PC-9 (cell line): ENCODE measurements at regions not wholly inside any gene's neighbourhood (a gene's known extent, or its start where the extent isn't known, plus 50 kb on each side); places are given as distances from the start of the nearest gene placed in this dataset.

Experiments
- BruUV-seq: library from RNA; stranded (reverse); fragments of 400-500 nt; replicated peaks from 2 replicates; lab custom pipeline; 2021; lab: Mats Ljungman, UMichigan
- CTCF ChIA-PET: fragments of 300-600 bp; sonication (Branson Sonifier 250); formaldehyde crosslinking; loops from one replicate; lab custom pipeline; 2022; ENCODE audit warnings: antibody characterized with exemption; lab: Charles Lee
- POLR2A ChIA-PET: fragments of 300-600 bp; sonication (Branson Sonifier 250); formaldehyde crosslinking; loops from one replicate; lab custom pipeline; 2022; ENCODE audit warnings: antibody characterized with exemption; ENCODE audit not compliant: unreplicated experiment; lab: Charles Lee
- DNase-seq, 2 experiments: peaks; one replicate each; pipeline versions ENCODE4 v3.0.0 to v3.0.0-alpha.2; 2015 to 2022; ENCODE audit warnings: mixed read lengths in 1 of 2
- H2AFZ ChIP-seq: fragments of 200-600 bp; sonication (generic); 2 replicates; pipeline ENCODE4 v1.8.1; 2017; ENCODE audit warnings: antibody characterized with exemption
- H3F3A ChIP-seq: fragments of 200-600 bp; sonication (generic); 2 replicates; pipeline ENCODE4 v1.8.1; 2017; ENCODE audit warnings: antibody characterized with exemption, mild to moderate bottlenecking, low read depth; ENCODE audit not compliant: insufficient read depth
- H3K27ac ChIP-seq: fragments of 200-600 bp; sonication (generic); 2 replicates; pipeline ENCODE4 v1.6.1; 2016; ENCODE audit warnings: mixed run types
- H3K27me3 ChIP-seq: fragments of 200-600 bp; sonication (generic); 2 replicates; pipeline ENCODE4 v1.6.1; 2016; ENCODE audit warnings: low read depth, mixed run types; ENCODE audit not compliant: insufficient read depth
- H3K36me3 ChIP-seq: fragments of 200-600 bp; sonication (generic); 2 replicates; pipeline ENCODE4 v1.6.1; 2016; ENCODE audit warnings: low read depth, mixed run types
- H3K4me1 ChIP-seq: fragments of 200-600 bp; sonication (generic); replicated peaks from 2 replicates; pipeline ENCODE4 v1.6.1; 2016; ENCODE audit warnings: mixed run types; ENCODE audit not compliant: insufficient read depth
- H3K4me2 ChIP-seq: fragments of 200-600 bp; sonication (generic); 2 replicates; pipeline ENCODE4 v1.6.1; 2017; ENCODE audit warnings: mixed run types
- H3K4me3 ChIP-seq: fragments of 200-600 bp; sonication (generic); 2 replicates; pipeline ENCODE4 v1.6.1; 2016; ENCODE audit warnings: mixed run types
- H3K79me2 ChIP-seq: fragments of 200-600 bp; sonication (generic); 2 replicates; pipeline ENCODE4 v1.6.1; 2017; ENCODE audit warnings: low read depth, mixed run types
- H3K9me2 ChIP-seq: fragments of 200-600 bp; sonication (generic); 2 replicates; pipeline ENCODE4 v1.8.1; 2017; ENCODE audit warnings: mild to moderate bottlenecking; ENCODE audit not compliant: insufficient read depth
- H3K9me3 ChIP-seq: fragments of 200-600 bp; sonication (generic); 2 replicates; pipeline ENCODE4 v1.8.1; 2016; ENCODE audit warnings: low read depth; ENCODE audit not compliant: insufficient read depth
- H4K20me1 ChIP-seq: fragments of 200-600 bp; sonication (generic); 2 replicates; pipeline ENCODE4 v1.8.1; 2017; ENCODE audit not compliant: insufficient read depth
- CTCF ChIP-seq: fragments of 200-600 bp; sonication (generic); conservative IDR thresholded peaks from 2 replicates; pipeline ENCODE4 v1.6.1; 2017; ENCODE audit warnings: mixed run types, antibody characterized with exemption, mild to moderate bottlenecking, moderate library complexity
- EZH2 ChIP-seq: fragments of 200-600 bp; sonication (generic); IDR thresholded peaks from 2 replicates; pipeline ENCODE4 v1.8.0; 2017; ENCODE audit warnings: antibody characterized with exemption, low read depth
- intact Hi-C: fragments of 100-400 bp; cut with micrococcal nuclease; formaldehyde crosslinking; loops from one replicate; pipeline ENCODE4 v1.10.0; 2022; ENCODE audit not compliant: unreplicated experiment

GRCh38 chr1:163885510-163885909 lies 563.8 kb downstream of the NUF2 start:
- H3K9me3 ChIP-seq, result no peaks in the 10 kb centered on the region
- no peak overlapping the region for H3K4me3 ChIP-seq
- DNase-seq, result no peak
- ChIA-PET POLR2A (no interaction called here), CTCF (no interaction called here)
- H3K4me1 ChIP-seq, result no peaks in the 10 kb centered on the region
- no peak overlapping the region for H3K27ac ChIP-seq
- H3K4me2 ChIP-seq, result no peak overlapping the region
- BruUV-seq, result no TSS peak
- no peak overlapping the region for H2AFZ ChIP-seq
- no peaks in the 10 kb centered on the region for H3K79me2 ChIP-seq
- no peaks in the 10 kb centered on the region for H3K36me3 ChIP-seq
- H3K27me3 ChIP-seq, result no peaks in the 10 kb centered on the region
- H3F3A ChIP-seq, result no peaks in the 10 kb centered on the region
- no peaks in the 10 kb centered on the region for H4K20me1 ChIP-seq
- TF ChIP-seq EZH2, result no peak
- no peak for TF ChIP-seq CTCF
- intact Hi-C loops, result no loop called here
- 0 out of 2 replicates have a peak, but pooled peaks cover 4% of the 10 kb centered on the region for H3K9me2 ChIP-seq

GRCh38 chr1:163896001-163896400 lies 574.2 kb downstream of the NUF2 start:
- Histone ChIP-seq H3K79me2 (no peaks in the 10 kb centered on the region), H3F3A (no peaks in the 10 kb centered on the region), H3K4me1 (no peaks in the 10 kb centered on the region), H2AFZ (no peak overlapping the region), H4K20me1 (no peaks in the 10 kb centered on the region), H3K4me2 (no peak overlapping the region), H3K36me3 (no peaks in the 10 kb centered on the region), H3K9me3 (no peaks in the 10 kb centered on the region), H3K27me3 (no peaks in the 10 kb centered on the region), H3K27ac (no peak overlapping the region), H3K4me3 (no peak overlapping the region), H3K9me2 (no peaks in the 10 kb centered on the region)
- intact Hi-C loops, result no loop called here
- CTCF ChIA-PET, result no interaction called here
- DNase-seq, result no peak
- POLR2A ChIA-PET, result no interaction called here
- no TSS peak for BruUV-seq
- TF ChIP-seq CTCF (no peak), EZH2 (no peak)

GRCh38 chr1:163897412-163898155 lies 575.8 kb downstream of the NUF2 start:
- Histone ChIP-seq H3K27ac (no peak overlapping the region), H3K4me2 (no peak overlapping the region), H3K9me3 (no peaks in the 10 kb centered on the region), H3K27me3 (no peaks in the 10 kb centered on the region), H2AFZ (no peak overlapping the region), H3K36me3 (no peaks in the 10 kb centered on the region), H4K20me1 (no peaks in the 10 kb centered on the region), H3K9me2 (no peaks in the 10 kb centered on the region), H3K4me1 (no peaks in the 10 kb centered on the region), H3F3A (no peaks in the 10 kb centered on the region), H3K4me3 (no peak overlapping the region), H3K79me2 (no peaks in the 10 kb centered on the region)
- POLR2A ChIA-PET, result no interaction called here
- intact Hi-C loops, result no loop called here
- TF ChIP-seq CTCF, result no peak
- no peak for TF ChIP-seq EZH2
- no TSS peak for BruUV-seq
- CTCF ChIA-PET, result no interaction called here
- no peak for DNase-seq
